ENCODE measurements at regions not wholly inside any gene's neighbourhood (a gene's known extent, or its start where the extent isn't known, plus 50 kb on each side); places are given as distances from the start of the nearest gene placed in this dataset.

GRCh38 chr21:35779690-35780570 is 280.4 kb downstream of the SETD4 start:
- TF ChIP-seq POLR2A (IDR thresholded peaks at IDR 0.05) (no peak), POLR2AphosphoS5 (IDR thresholded peaks at IDR 0.05) (no peak)
- TF ChIP-seq, protein P1, sequence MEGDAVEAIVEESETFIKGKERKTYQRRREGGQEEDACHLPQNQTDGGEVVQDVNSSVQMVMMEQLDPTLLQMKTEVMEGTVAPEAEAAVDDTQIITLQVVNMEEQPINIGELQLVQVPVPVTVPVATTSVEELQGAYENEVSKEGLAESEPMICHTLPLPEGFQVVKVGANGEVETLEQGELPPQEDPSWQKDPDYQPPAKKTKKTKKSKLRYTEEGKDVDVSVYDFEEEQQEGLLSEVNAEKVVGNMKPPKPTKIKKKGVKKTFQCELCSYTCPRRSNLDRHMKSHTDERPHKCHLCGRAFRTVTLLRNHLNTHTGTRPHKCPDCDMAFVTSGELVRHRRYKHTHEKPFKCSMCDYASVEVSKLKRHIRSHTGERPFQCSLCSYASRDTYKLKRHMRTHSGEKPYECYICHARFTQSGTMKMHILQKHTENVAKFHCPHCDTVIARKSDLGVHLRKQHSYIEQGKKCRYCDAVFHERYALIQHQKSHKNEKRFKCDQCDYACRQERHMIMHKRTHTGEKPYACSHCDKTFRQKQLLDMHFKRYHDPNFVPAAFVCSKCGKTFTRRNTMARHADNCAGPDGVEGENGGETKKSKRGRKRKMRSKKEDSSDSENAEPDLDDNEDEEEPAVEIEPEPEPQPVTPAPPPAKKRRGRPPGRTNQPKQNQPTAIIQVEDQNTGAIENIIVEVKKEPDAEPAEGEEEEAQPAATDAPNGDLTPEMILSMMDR (IDR thresholded peaks at IDR 0.05) = no peak

Data from suprapubic skin (tissue), 4 donors.